ENCODE measurements at regions not wholly inside any gene's neighbourhood (a gene's known extent, or its start where the extent isn't known, plus 50 kb on each side); places are given as distances from the start of the nearest gene placed in this dataset.

DNA sequence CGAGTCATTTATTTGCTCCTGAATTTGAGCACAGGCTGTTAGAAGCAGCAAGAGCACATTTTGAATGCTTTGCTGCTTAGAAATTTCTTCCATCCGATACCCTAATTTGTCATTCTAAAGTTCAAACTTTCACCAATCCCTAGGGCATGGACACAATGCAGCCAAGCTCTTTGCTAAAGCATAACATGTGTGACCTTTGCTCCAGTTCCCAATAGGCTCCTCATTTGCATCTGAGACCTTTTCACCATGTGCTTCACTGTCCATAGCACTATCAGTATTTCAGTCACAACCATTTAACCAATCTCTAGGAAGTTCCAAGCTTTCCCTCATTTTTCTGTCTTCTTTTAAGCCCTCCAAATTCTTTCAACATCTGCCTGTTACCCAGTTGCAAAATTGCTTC is 1333.1 kb downstream of the SI start:
- H3K27me3 ChIP-seq (ENCODE audit: control insufficient read depth, low read length), result no peaks in the 10 kb centered on the region
- TF ChIP-seq EZH2phosphoT487 (IDR thresholded peaks at IDR 0.05; ENCODE audit: borderline replicate concordance, low read length), result no peak
- no peak for TF ChIP-seq CTCF (IDR thresholded peaks at IDR 0.05; ENCODE audit: low read depth, low read length, poor library complexity, severe bottlenecking)
- no peaks in the 10 kb centered on the region; the same call in 1 of the 2 replicates for H3K9me3 ChIP-seq (ENCODE audit: control insufficient read depth, insufficient read depth, low read length)
- H3K36me3 ChIP-seq (ENCODE audit: control insufficient read depth, low read length), result no peaks in the 10 kb centered on the region
- H3K79me2 ChIP-seq (ENCODE audit: control insufficient read depth, low read length), result no peaks in the 10 kb centered on the region
- no peaks in the 10 kb centered on the region for H3K9me2 ChIP-seq (replicated peaks; ENCODE audit: control insufficient read depth, low read length)
- H3F3A ChIP-seq (ENCODE audit: control insufficient read depth, insufficient read depth), result no peaks in the 10 kb centered on the region
- no peaks in the 10 kb centered on the region for H4K20me1 ChIP-seq (ENCODE audit: control insufficient read depth, insufficient read depth, low read depth, low read length)
- no peak overlapping the region for H3K4me3 ChIP-seq (ENCODE audit: low read length)
- no peaks in the 10 kb centered on the region for H3K4me1 ChIP-seq (ENCODE audit: control insufficient read depth, low read length)
- no peak overlapping the region for H3K27ac ChIP-seq (ENCODE audit: low read depth, low read length)
- no peak overlapping the region for H3K4me2 ChIP-seq (ENCODE audit: low read length)

DNA sequence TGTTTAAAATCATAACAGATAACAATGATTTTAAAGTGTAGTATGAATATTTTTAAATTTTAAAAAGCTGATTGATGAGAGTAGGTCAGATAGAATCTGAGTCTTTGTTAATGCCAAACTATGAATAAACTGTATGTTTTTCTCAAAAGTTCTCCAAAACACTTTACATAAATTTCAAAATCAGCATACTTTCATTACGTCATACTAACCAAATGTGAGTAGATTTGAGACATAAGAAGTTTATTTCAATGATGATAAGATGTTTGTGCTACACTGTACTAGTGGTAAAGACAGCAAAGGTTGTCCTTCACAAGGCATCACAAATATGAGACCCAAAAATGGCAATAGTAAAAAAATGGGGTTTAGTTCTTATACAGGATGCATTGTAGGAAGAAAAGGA is 1342.9 kb downstream of the SI start:
- H3K27me3 ChIP-seq (ENCODE audit: control insufficient read depth, low read length), result no peaks in the 10 kb centered on the region
- no peak overlapping the region for H3K27ac ChIP-seq (ENCODE audit: low read depth, low read length)
- TF ChIP-seq EZH2phosphoT487 (IDR thresholded peaks at IDR 0.05; ENCODE audit: borderline replicate concordance, low read length), result no peak
- no peak for TF ChIP-seq CTCF (IDR thresholded peaks at IDR 0.05; ENCODE audit: low read depth, low read length, poor library complexity, severe bottlenecking)
- no peaks in the 10 kb centered on the region; the same call in 1 of the 2 replicates for H3K9me3 ChIP-seq (ENCODE audit: control insufficient read depth, insufficient read depth, low read length)
- H3K4me2 ChIP-seq (ENCODE audit: low read length), result no peak overlapping the region
- H3K9me2 ChIP-seq (replicated peaks; ENCODE audit: control insufficient read depth, low read length), result no peaks in the 10 kb centered on the region
- no peaks in the 10 kb centered on the region for H3F3A ChIP-seq (ENCODE audit: control insufficient read depth, insufficient read depth)
- no peaks in the 10 kb centered on the region for H3K36me3 ChIP-seq (ENCODE audit: control insufficient read depth, low read length)
- H4K20me1 ChIP-seq (ENCODE audit: control insufficient read depth, insufficient read depth, low read depth, low read length), result no peaks in the 10 kb centered on the region
- H3K79me2 ChIP-seq (ENCODE audit: control insufficient read depth, low read length), result no peaks in the 10 kb centered on the region
- no peaks in the 10 kb centered on the region for H3K4me1 ChIP-seq (ENCODE audit: control insufficient read depth, low read length)
- no peak overlapping the region for H3K4me3 ChIP-seq (ENCODE audit: low read length)

DNA sequence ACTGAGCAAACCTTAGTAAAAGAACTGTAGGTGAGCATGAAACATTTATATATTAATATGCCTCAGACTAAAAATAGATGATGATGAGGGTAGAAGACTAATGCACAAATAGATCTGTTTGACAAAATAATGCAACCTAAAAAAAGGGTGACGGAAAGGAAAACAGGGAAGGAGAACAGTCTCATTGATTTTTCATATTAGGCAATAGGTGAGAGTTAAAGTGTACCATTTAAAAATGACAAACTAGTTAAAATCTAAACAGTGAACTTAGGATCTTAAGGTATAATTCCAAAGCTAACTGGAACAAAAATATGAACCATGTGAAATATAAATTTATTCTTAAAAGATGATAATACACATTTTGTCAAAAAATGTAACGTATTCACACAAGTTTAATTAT is 1347.6 kb downstream of the SI start:
- no peaks in the 10 kb centered on the region for H4K20me1 ChIP-seq (ENCODE audit: control insufficient read depth, insufficient read depth, low read depth, low read length)
- no peak overlapping the region for H3K4me2 ChIP-seq (ENCODE audit: low read length)
- no peak for TF ChIP-seq CTCF (IDR thresholded peaks at IDR 0.05; ENCODE audit: low read depth, low read length, poor library complexity, severe bottlenecking)
- no peak for TF ChIP-seq EZH2phosphoT487 (IDR thresholded peaks at IDR 0.05; ENCODE audit: borderline replicate concordance, low read length)
- H3K4me3 ChIP-seq (ENCODE audit: low read length), result no peak overlapping the region
- H3K36me3 ChIP-seq (ENCODE audit: control insufficient read depth, low read length), result no peaks in the 10 kb centered on the region
- no peaks in the 10 kb centered on the region for H3K79me2 ChIP-seq (ENCODE audit: control insufficient read depth, low read length)
- H3K27ac ChIP-seq (ENCODE audit: low read depth, low read length), result no peak overlapping the region
- H3K4me1 ChIP-seq (ENCODE audit: control insufficient read depth, low read length), result no peaks in the 10 kb centered on the region
- no peaks in the 10 kb centered on the region for H3K9me3 ChIP-seq (ENCODE audit: control insufficient read depth, insufficient read depth, low read length)
- no peaks in the 10 kb centered on the region for H3K9me2 ChIP-seq (replicated peaks; ENCODE audit: control insufficient read depth, low read length)
- no peaks in the 10 kb centered on the region for H3F3A ChIP-seq (ENCODE audit: control insufficient read depth, insufficient read depth)
- H3K27me3 ChIP-seq (ENCODE audit: control insufficient read depth, low read length), result no peaks in the 10 kb centered on the region

DNA sequence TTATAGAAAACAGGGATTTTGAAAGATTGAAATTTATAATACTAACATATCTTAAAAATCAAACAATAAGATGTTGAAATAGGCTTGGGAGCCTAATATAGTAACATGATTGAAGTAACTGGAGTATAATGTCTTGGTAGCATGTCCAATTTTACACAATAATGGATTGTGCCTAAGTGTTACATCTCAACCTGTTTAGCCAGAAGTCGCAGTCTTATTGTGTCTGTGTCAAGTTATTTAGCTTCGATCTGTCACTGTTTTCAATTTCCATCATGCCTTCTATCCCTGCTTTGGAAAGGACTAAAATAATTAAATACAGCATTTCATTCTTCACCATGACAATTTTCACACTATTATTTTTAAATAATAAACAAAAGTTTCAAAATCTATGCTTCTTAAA is 1352.2 kb downstream of the SI start:
- H4K20me1 ChIP-seq (ENCODE audit: control insufficient read depth, insufficient read depth, low read depth, low read length), result no peaks in the 10 kb centered on the region
- no peak overlapping the region for H3K4me2 ChIP-seq (ENCODE audit: low read length)
- H3K27ac ChIP-seq (ENCODE audit: low read depth, low read length), result no peak overlapping the region
- no peaks in the 10 kb centered on the region for H3K79me2 ChIP-seq (ENCODE audit: control insufficient read depth, low read length)
- no peaks in the 10 kb centered on the region for H3F3A ChIP-seq (ENCODE audit: control insufficient read depth, insufficient read depth)
- H3K9me2 ChIP-seq (replicated peaks; ENCODE audit: control insufficient read depth, low read length), result no peaks in the 10 kb centered on the region
- TF ChIP-seq CTCF (IDR thresholded peaks at IDR 0.05; ENCODE audit: low read depth, low read length, poor library complexity, severe bottlenecking), result no peak
- TF ChIP-seq EZH2phosphoT487 (IDR thresholded peaks at IDR 0.05; ENCODE audit: borderline replicate concordance, low read length), result no peak
- H3K36me3 ChIP-seq (ENCODE audit: control insufficient read depth, low read length), result no peaks in the 10 kb centered on the region
- H3K4me3 ChIP-seq (ENCODE audit: low read length), result no peak overlapping the region
- no peaks in the 10 kb centered on the region for H3K27me3 ChIP-seq (ENCODE audit: control insufficient read depth, low read length)
- H3K9me3 ChIP-seq (ENCODE audit: control insufficient read depth, insufficient read depth, low read length), result peaks cover 3% of the 10 kb centered on the region; the same call in 1 of the 2 replicates
- H3K4me1 ChIP-seq (ENCODE audit: control insufficient read depth, low read length), result no peaks in the 10 kb centered on the region

Measured in DOHH2 (cell line).